HCT116 (cell line): ENCODE measurements at regions not wholly inside any gene's neighbourhood (a gene's known extent, or its start where the extent isn't known, plus 50 kb on each side); places are given as distances from the start of the nearest gene placed in this dataset.

ENCODE experiments used
- CBX3 ChIP-seq: IDR thresholded peaks from 2 replicates; pipeline ENCODE4 v1.6.1; 2012; ENCODE audit warnings: low read depth
- CEBPB ChIP-seq: IDR thresholded peaks from 2 replicates; pipeline ENCODE4 v1.6.1; 2012; ENCODE audit warnings: low read depth
- CTCF ChIP-seq, 3 experiments: fragments of 200-600 bp in 1 of 3; sonication (generic) in 1 of 3; IDR thresholded peaks in 2 of 3; conservative IDR thresholded peaks in 1 of 3; 2 replicates each; pipeline ENCODE4 v1.5.1; 2012 to 2017; ENCODE audit warnings: low read depth in 2 of 3, low read length in 2 of 3, antibody characterized with exemption in 1 of 3, borderline replicate concordance in 1 of 3, control low read depth in 1 of 3, mild to moderate bottlenecking in 1 of 3, mixed read lengths in 1 of 3, mixed run types in 1 of 3, moderate library complexity in 1 of 3; ENCODE audit not compliant: insufficient read depth in 1 of 3
- EGR1 ChIP-seq: IDR thresholded peaks from 2 replicates; pipeline ENCODE4 v1.6.1; 2012; ENCODE audit warnings: low read depth
- EZH2phosphoT487 ChIP-seq: fragments of 200-600 bp; IDR thresholded peaks from 2 replicates; pipeline ENCODE4 v1.6.1; 2018; ENCODE audit warnings: antibody characterized with exemption, borderline replicate concordance
- FOSL1 ChIP-seq: IDR thresholded peaks from 2 replicates; pipeline ENCODE4 v1.6.1; 2012; ENCODE audit warnings: low read depth
- MAX ChIP-seq: IDR thresholded peaks from 2 replicates; pipeline ENCODE4 v1.6.1; 2012
- POLR2AphosphoS5 ChIP-seq: IDR thresholded peaks from 2 replicates; pipeline ENCODE4 v1.6.1; 2011; ENCODE audit warnings: mild to moderate bottlenecking, low read depth, low read length, moderate library complexity
- REST ChIP-seq: IDR thresholded peaks from 2 replicates; pipeline ENCODE4 v1.6.1; 2012; ENCODE audit warnings: low read depth
- SIN3A ChIP-seq: IDR thresholded peaks from 2 replicates; pipeline ENCODE4 v1.6.1; 2012; ENCODE audit warnings: low read depth
- SRF ChIP-seq: IDR thresholded peaks from 2 replicates; pipeline ENCODE4 v1.6.1; 2012; ENCODE audit warnings: low read depth
- TCF7L2 ChIP-seq: IDR thresholded peaks from 2 replicates; pipeline ENCODE4 v1.7.0; 2011; ENCODE audit warnings: borderline replicate concordance, inconsistent platforms; ENCODE audit not compliant: insufficient read depth, insufficient read length; ENCODE audit errors: extremely low read depth
- YY1 ChIP-seq: IDR thresholded peaks from 2 replicates; pipeline ENCODE4 v1.6.1; 2011; ENCODE audit warnings: low read length, low read depth, moderate library complexity, mild to moderate bottlenecking; ENCODE audit not compliant: insufficient replicate concordance; ENCODE audit errors: extremely low read depth
- ZFX ChIP-seq: fragments of 450-650 bp; IDR thresholded peaks from 2 replicates; pipeline ENCODE4 v1.6.1; 2017

GRCh38 chr14:98501836-98502235, 770.2 kb downstream of the BCL11B start:
- TF ChIP-seq CTCF (IDR thresholded peaks at IDR 0.05 in 2 of 3, conservative IDR thresholded peaks at IDR 0.05 in 1 of 3; ENCODE audit: borderline replicate concordance in 1 of 3, insufficient read depth in 1 of 3, low read depth in 2 of 3, low read length in 2 of 3): no peak
- TF ChIP-seq SIN3A: no peak
- TF ChIP-seq TCF7L2: no peak
- no peak for TF ChIP-seq POLR2AphosphoS5
- no peak for TF ChIP-seq YY1
- TF ChIP-seq REST: no peak
- TF ChIP-seq EZH2phosphoT487: no peak
- no peak for TF ChIP-seq ZFX
- TF ChIP-seq SRF: no peak
- no peak for TF ChIP-seq MAX
- TF ChIP-seq CEBPB: no peak
- no peak for TF ChIP-seq EGR1
- no peak for TF ChIP-seq CBX3
- no peak for TF ChIP-seq FOSL1
